ENCODE measurements at regions not wholly inside any gene's neighbourhood (a gene's known extent, or its start where the extent isn't known, plus 50 kb on each side); places are given as distances from the start of the nearest gene placed in this dataset.

DNA sequence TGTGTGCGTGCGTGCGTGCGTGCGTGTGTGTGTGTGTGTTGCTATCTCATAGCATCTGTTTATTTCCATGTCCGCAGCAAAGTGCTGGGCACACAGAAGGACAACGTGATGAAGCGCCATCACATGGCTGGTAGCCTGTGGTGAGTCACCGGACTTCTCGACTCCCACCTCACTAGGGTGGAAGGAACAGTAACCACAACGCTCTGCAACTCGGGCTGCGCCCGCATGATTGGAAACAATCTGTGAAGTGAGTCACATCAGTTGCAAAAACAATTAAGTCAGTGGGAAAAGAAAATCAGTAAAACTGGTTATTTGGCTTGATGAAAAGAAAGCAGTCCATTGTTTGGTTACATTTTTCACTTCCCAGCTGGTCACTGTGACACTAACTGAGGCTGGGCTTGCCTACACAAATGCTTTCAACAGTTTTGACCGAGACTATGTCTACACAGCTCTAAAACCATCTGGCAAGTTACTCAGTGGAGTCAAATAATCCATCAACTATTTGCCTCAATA, 437.3 kb upstream of the CADM1 start:
- H3K36me3 Mint-ChIP-seq: no peaks in the 10 kb centered on the region
- peaks cover 12% of the 10 kb centered on the region for H3K4me1 Mint-ChIP-seq
- Histone ChIP-seq H3K4me2 (replicated peaks; ENCODE audit: extremely low read depth, low read length, poor library complexity, severe bottlenecking) (peak overlapping the region; percentile 4), H2AFZ (ENCODE audit: insufficient read depth, low read depth, low read length, poor library complexity, severe bottlenecking) (no peak overlapping the region), H3K4me3 (replicated peaks in 1 of 3; ENCODE audit: low read depth in 2 of 3, low read length in 3 of 3) (no peak overlapping the region), H3K27me3 (ENCODE audit: control insufficient read depth in 2 of 2, insufficient read depth in 2 of 2, low read length in 2 of 2) (peaks cover 20 to 22% of the 10 kb centered on the region in 2 donors), H3K27ac (ENCODE audit: low read depth in 1 of 2, low read length in 2 of 2) (peak overlapping the region in 1 of 2 donors; percentile 50), H3K9me3 (replicated peaks in 1 of 2; ENCODE audit: control insufficient read depth in 1 of 2, insufficient read depth in 1 of 2, low read length in 2 of 2) (no peaks in the 10 kb centered on the region), H3K36me3 (replicated peaks in 1 of 2; ENCODE audit: control insufficient read depth in 1 of 2, insufficient read depth in 2 of 2, low read length in 2 of 2) (no peaks in the 10 kb centered on the region), H3K4me1 (ENCODE audit: control insufficient read depth in 1 of 2, insufficient read depth in 2 of 2, low read length in 2 of 2) (peaks cover 15 to 20% of the 10 kb centered on the region in 2 donors), H4K20me1 (ENCODE audit: insufficient read depth, low read length) (no peaks in the 10 kb centered on the region), H3K9ac (ENCODE audit: insufficient read depth, low read length, poor library complexity, severe bottlenecking) (no peak overlapping the region), H3K79me2 (ENCODE audit: insufficient read depth, low read length) (no peaks in the 10 kb centered on the region)
- TF ChIP-seq, protein P1, sequence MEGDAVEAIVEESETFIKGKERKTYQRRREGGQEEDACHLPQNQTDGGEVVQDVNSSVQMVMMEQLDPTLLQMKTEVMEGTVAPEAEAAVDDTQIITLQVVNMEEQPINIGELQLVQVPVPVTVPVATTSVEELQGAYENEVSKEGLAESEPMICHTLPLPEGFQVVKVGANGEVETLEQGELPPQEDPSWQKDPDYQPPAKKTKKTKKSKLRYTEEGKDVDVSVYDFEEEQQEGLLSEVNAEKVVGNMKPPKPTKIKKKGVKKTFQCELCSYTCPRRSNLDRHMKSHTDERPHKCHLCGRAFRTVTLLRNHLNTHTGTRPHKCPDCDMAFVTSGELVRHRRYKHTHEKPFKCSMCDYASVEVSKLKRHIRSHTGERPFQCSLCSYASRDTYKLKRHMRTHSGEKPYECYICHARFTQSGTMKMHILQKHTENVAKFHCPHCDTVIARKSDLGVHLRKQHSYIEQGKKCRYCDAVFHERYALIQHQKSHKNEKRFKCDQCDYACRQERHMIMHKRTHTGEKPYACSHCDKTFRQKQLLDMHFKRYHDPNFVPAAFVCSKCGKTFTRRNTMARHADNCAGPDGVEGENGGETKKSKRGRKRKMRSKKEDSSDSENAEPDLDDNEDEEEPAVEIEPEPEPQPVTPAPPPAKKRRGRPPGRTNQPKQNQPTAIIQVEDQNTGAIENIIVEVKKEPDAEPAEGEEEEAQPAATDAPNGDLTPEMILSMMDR (IDR thresholded peaks at IDR 0.05): no peak
- 42% methylated on average over 2 of the region's 15 CpGs for WGBS (ENCODE audit: insufficient coverage)
- H3K27me3 Mint-ChIP-seq (ENCODE audit: low read depth in 3 of 3): peaks cover 12 to 35% (median 20%) of the 10 kb centered on the region in 3 donors
- no peaks in the 10 kb centered on the region for H3K9me3 Mint-ChIP-seq
- peak overlapping the region in 5 of 7 donors; percentile 58 to 91 (median 76) for H3K27ac Mint-ChIP-seq
- peak overlapping the region in 1 of 2 donors; percentile 9 for H3K4me3 Mint-ChIP-seq
- intact Hi-C loops (cut with micrococcal nuclease): loop anchor here in 1 of 2 donors (1.0 kb wide), 1 partner anchor 22 kb away; no protein-coding TSS in a partner anchor
- peak; percentile 68 to 95 (median 91) for DNase-seq

DNA sequence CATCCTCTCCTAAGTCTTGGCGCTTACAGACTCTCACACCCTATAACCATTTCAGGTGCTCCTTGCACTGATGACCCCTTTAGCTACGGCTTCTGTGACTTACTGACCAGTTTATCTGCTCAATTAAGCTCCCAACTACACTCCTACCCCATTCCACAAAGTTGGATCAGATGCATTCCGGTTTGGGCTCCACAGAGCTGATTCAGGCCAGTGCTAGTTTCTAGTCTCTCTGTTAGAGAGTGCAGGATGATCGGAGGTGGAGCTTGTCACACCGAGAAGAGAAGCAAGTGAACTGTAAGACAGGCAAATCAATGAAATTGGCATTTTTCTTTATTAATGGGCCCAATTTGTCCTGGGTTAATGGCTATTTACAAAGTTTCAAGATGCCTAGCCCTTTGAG, 436.8 kb upstream of the CADM1 start:
- H3K9me3 Mint-ChIP-seq: no peaks in the 10 kb centered on the region
- no peak for DNase-seq
- Histone ChIP-seq H4K20me1 (ENCODE audit: insufficient read depth, low read length) (no peaks in the 10 kb centered on the region), H3K4me2 (replicated peaks; ENCODE audit: extremely low read depth, low read length, poor library complexity, severe bottlenecking) (no peak overlapping the region), H3K27me3 (ENCODE audit: control insufficient read depth in 2 of 2, insufficient read depth in 2 of 2, low read length in 2 of 2) (peaks cover 16 to 21% of the 10 kb centered on the region in 2 donors), H3K4me1 (ENCODE audit: control insufficient read depth in 1 of 2, insufficient read depth in 2 of 2, low read length in 2 of 2) (peaks cover 15 to 20% of the 10 kb centered on the region in 2 donors), H3K9me3 (replicated peaks in 1 of 2; ENCODE audit: control insufficient read depth in 1 of 2, insufficient read depth in 1 of 2, low read length in 2 of 2) (no peaks in the 10 kb centered on the region), H3K9ac (ENCODE audit: insufficient read depth, low read length, poor library complexity, severe bottlenecking) (no peak overlapping the region), H3K79me2 (ENCODE audit: insufficient read depth, low read length) (no peaks in the 10 kb centered on the region), H3K27ac (ENCODE audit: low read depth in 1 of 2, low read length in 2 of 2) (no peak overlapping the region), H3K4me3 (replicated peaks in 1 of 3; ENCODE audit: low read depth in 2 of 3, low read length in 3 of 3) (no peak overlapping the region), H3K36me3 (replicated peaks in 1 of 2; ENCODE audit: control insufficient read depth in 1 of 2, insufficient read depth in 2 of 2, low read length in 2 of 2) (no peaks in the 10 kb centered on the region), H2AFZ (ENCODE audit: insufficient read depth, low read depth, low read length, poor library complexity, severe bottlenecking) (no peak overlapping the region)
- peak overlapping the region; percentile 24 to 39 for H3K4me3 Mint-ChIP-seq
- no peaks in the 10 kb centered on the region for H3K36me3 Mint-ChIP-seq
- H3K4me1 Mint-ChIP-seq: peaks cover 12% of the 10 kb centered on the region
- TF ChIP-seq, protein P1 (IDR thresholded peaks at IDR 0.05): no peak
- intact Hi-C loops (cut with micrococcal nuclease): loop anchor here in 1 of 2 donors (1.0 kb wide), 1 partner anchor 22 kb away; no protein-coding TSS in a partner anchor
- H3K27ac Mint-ChIP-seq: peak overlapping the region in 5 of 7 donors; percentile 40 to 89 (median 79)
- 100% methylated on average over 3 of the region's 5 CpGs for WGBS (ENCODE audit: insufficient coverage)
- H3K27me3 Mint-ChIP-seq (ENCODE audit: low read depth in 3 of 3): peaks cover 10 to 34% (median 22%) of the 10 kb centered on the region in 3 donors

Measured in CD14-positive monocyte (primary cell).